Coronary artery (tissue), 2 donors: ENCODE measurements at regions not wholly inside any gene's neighbourhood (a gene's known extent, or its start where the extent isn't known, plus 50 kb on each side); places are given as distances from the start of the nearest gene placed in this dataset.
"Not testable (repeated sequence)": the region's sequence is repeated elsewhere in the genome, so short reads cannot be mapped to it uniquely, and the experiment has no call there.

ENCODE experiments used
- DNase-seq: peaks from one replicate; pipeline ENCODE4 v3.0.0-alpha.2; 2017; ENCODE audit warnings: low spot score
- H3K27ac ChIP-seq, 2 donors: fragments of 200-600 bp; sonication (generic); one replicate each; pipeline ENCODE4 v1.5.1; 2016 to 2019
- H3K4me3 ChIP-seq: fragments of 200-600 bp; sonication (generic); 2 replicates; pipeline ENCODE4 v1.5.1; 2016; ENCODE audit warnings: mild to moderate bottlenecking, moderate library complexity
- TF ChIP-seq, protein P1 (sequence below): fragments of 200-600 bp; sonication (generic); IDR thresholded peaks from one replicate; pipeline ENCODE4 v1.5.1; 2019; ENCODE audit warnings: antibody characterized with exemption

- H3K4me3 ChIP-seq = no peak overlapping the region
- TF ChIP-seq, protein P1, sequence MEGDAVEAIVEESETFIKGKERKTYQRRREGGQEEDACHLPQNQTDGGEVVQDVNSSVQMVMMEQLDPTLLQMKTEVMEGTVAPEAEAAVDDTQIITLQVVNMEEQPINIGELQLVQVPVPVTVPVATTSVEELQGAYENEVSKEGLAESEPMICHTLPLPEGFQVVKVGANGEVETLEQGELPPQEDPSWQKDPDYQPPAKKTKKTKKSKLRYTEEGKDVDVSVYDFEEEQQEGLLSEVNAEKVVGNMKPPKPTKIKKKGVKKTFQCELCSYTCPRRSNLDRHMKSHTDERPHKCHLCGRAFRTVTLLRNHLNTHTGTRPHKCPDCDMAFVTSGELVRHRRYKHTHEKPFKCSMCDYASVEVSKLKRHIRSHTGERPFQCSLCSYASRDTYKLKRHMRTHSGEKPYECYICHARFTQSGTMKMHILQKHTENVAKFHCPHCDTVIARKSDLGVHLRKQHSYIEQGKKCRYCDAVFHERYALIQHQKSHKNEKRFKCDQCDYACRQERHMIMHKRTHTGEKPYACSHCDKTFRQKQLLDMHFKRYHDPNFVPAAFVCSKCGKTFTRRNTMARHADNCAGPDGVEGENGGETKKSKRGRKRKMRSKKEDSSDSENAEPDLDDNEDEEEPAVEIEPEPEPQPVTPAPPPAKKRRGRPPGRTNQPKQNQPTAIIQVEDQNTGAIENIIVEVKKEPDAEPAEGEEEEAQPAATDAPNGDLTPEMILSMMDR = no peak
- DNase-seq = no peak
- no peak overlapping the region for H3K27ac ChIP-seq
Observed at GRCh38 chr2:4096978-4097766, 393.8 kb downstream of the DCDC2C start.

GRCh38 chr2:4098137-4098536 is 394.8 kb downstream of the DCDC2C start:
- Histone ChIP-seq H3K27ac (no peak overlapping the region), H3K4me3 (no peak overlapping the region)
- DNase-seq = no peak
- TF ChIP-seq, protein P1 = no peak

DNA sequence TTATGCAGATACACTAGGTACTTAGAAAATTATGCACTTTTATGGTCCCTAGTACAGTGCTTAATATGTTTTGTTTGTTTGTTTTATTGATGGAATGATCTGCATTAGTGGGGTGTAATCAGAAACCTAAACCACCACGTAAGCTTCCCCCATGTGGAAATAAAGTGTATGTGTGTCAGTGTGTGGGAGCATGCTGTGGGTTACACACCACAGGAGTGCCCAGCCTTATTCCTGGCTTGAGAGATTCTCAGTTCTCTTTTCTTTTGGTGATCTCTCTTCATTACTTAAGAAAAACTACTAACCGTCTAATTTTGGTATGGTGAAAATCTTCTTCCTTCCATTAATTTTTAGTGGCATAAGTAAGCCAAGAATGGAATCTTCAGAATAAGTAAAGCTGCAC is 398.6 kb downstream of the DCDC2C start:
- TF ChIP-seq, protein P1 = no peak
- Histone ChIP-seq H3K27ac (no peak overlapping the region), H3K4me3 (no peak overlapping the region)
- no peak for DNase-seq

DNA sequence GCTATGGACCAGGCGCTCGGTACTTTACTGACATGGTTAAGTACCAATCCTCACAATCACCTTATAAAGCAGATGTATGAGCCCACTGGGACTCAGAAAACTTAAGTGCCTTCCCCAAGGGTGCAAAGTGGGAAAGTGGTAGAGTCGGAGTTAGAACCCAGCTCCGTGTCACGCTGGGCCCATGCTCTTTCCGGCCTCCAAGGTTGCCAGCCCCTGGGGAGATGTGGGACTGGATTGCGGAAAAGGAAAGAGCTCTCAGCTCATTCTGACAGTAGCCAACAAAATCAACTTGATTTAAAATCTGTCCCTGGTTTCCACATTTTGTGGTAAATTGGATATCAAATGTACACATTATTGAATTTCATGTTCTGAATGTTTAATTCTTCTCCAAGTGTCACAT is 403.8 kb downstream of the DCDC2C start:
- TF ChIP-seq, protein P1 = no peak
- Histone ChIP-seq H3K4me3 (no peak overlapping the region), H3K27ac (no peak overlapping the region)
- no peak for DNase-seq

GRCh38 chr2:4110273-4110672 is 406.9 kb downstream of the DCDC2C start:
- no peak for DNase-seq
- TF ChIP-seq, protein P1 = no peak
- no peak overlapping the region for H3K27ac ChIP-seq
- H3K4me3 ChIP-seq = no peak overlapping the region

GRCh38 chr2:4115435-4115834 is 412.1 kb downstream of the DCDC2C start:
- H3K4me3 ChIP-seq, DNase-seq, H3K27ac ChIP-seq: not testable (repeated sequence)

DNA sequence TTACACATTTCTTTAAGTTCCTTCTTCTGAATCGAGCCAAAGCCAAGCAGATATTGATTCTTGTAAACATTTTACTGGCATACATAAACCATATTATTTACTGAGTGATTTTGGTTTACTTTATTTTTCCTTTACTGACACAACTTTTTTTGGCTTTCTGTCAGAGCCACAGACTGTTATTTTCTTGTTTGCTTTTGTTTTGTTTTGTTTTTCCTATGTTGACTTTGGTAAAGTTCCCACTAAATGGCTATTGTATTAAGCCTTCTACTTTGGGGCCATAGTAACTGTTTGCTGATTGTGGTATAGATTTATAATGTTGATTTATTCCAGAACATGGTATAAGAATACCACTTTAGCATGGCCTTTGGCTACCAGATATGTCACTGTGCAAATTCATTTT is 419.4 kb downstream of the DCDC2C start:
- TF ChIP-seq, protein P1 = no peak
- no peak overlapping the region for H3K4me3 ChIP-seq
- no peak for DNase-seq
- H3K27ac ChIP-seq = no peak overlapping the region
